ENCODE measurements at regions not wholly inside any gene's neighbourhood (a gene's known extent, or its start where the extent isn't known, plus 50 kb on each side); places are given as distances from the start of the nearest gene placed in this dataset.

- DNase-seq: no peak
Measured at GRCh38 chr2:146158072-146158674, 1638.3 kb upstream of the ZEB2 start.

GRCh38 chr2:146147448-146148012 lies 1627.6 kb upstream of the ZEB2 start:
- no peak for DNase-seq

GRCh38 chr2:146143971-146144370 lies 1624.1 kb upstream of the ZEB2 start:
- no peak for DNase-seq

- no peak for DNase-seq
Measured at GRCh38 chr2:146138820-146139219, 1618.9 kb upstream of the ZEB2 start.

- DNase-seq: no peak
Measured at GRCh38 chr2:146135245-146135644, 1615.3 kb upstream of the ZEB2 start.

GRCh38 chr2:146131785-146132184 lies 1611.9 kb upstream of the ZEB2 start:
- DNase-seq: no peak

GRCh38 chr2:146131048-146131447 lies 1611.1 kb upstream of the ZEB2 start:
- DNase-seq: no peak

GRCh38 chr2:146130290-146130689 lies 1610.4 kb upstream of the ZEB2 start:
- DNase-seq: no peak

- DNase-seq: no peak
Measured at GRCh38 chr2:146129231-146129630, 1609.3 kb upstream of the ZEB2 start.

- no peak for DNase-seq
Measured at GRCh38 chr2:146128216-146128615, 1608.3 kb upstream of the ZEB2 start.

- no peak for DNase-seq
Measured at GRCh38 chr2:146125551-146125950, 1605.6 kb upstream of the ZEB2 start.

- DNase-seq: no peak
Measured at GRCh38 chr2:146124741-146125140, 1604.8 kb upstream of the ZEB2 start.

GRCh38 chr2:146123714-146124113 lies 1603.8 kb upstream of the ZEB2 start:
- DNase-seq: no peak

- no peak for DNase-seq
Measured at GRCh38 chr2:146123256-146123655, 1603.3 kb upstream of the ZEB2 start.

GRCh38 chr2:146119586-146119985 lies 1599.7 kb upstream of the ZEB2 start:
- DNase-seq: no peak

GRCh38 chr2:146108993-146109392 lies 1589.1 kb upstream of the ZEB2 start:
- DNase-seq: no peak

GRCh38 chr2:146094185-146094584 lies 1574.3 kb upstream of the ZEB2 start:
- DNase-seq: no peak

- no peak for DNase-seq
Measured at GRCh38 chr2:146081459-146081858, 1561.5 kb upstream of the ZEB2 start.

- DNase-seq: no peak
Measured at GRCh38 chr2:146080925-146081324, 1561.0 kb upstream of the ZEB2 start.

GRCh38 chr2:146079216-146079615 lies 1559.3 kb upstream of the ZEB2 start:
- DNase-seq: no peak

- no peak for DNase-seq
Measured at GRCh38 chr2:146077156-146077555, 1557.2 kb upstream of the ZEB2 start.

GRCh38 chr2:146068051-146068450 lies 1548.1 kb upstream of the ZEB2 start:
- DNase-seq: no peak

- DNase-seq: no peak
Measured at GRCh38 chr2:146048141-146048540, 1528.2 kb upstream of the ZEB2 start.

GRCh38 chr2:146041274-146041910 lies 1521.5 kb upstream of the ZEB2 start:
- DNase-seq: no peak

GRCh38 chr2:146040051-146040450 lies 1520.1 kb upstream of the ZEB2 start:
- no peak for DNase-seq

Measured in SHP77 treated with DMSO at 0.1 percent for 48 hours (cell line).